Thyroid gland (tissue), 4 donors: ENCODE measurements at regions not wholly inside any gene's neighbourhood (a gene's known extent, or its start where the extent isn't known, plus 50 kb on each side); places are given as distances from the start of the nearest gene placed in this dataset.

Experiments used
- POLR2A ChIP-seq, 2 donors: fragments of 450-650 bp; IDR thresholded peaks; one replicate each; pipeline ENCODE4 v1.6.1; 2017; ENCODE audit warnings: antibody characterized with exemption in 2 of 2, mild to moderate bottlenecking in 2 of 2, moderate library complexity in 1 of 2
- TF ChIP-seq, protein P1 (sequence below), 6 experiments: fragments of 200-600 bp in 3 of 6; fragments of 450-650 bp in 3 of 6; sonication (generic) in 3 of 6; IDR thresholded peaks; one replicate each; pipeline ENCODE4 v1.5.1; 2016 to 2019; ENCODE audit warnings: antibody characterized with exemption in 6 of 6, mild to moderate bottlenecking in 2 of 6, inconsistent platforms in 1 of 6, moderate library complexity in 1 of 6

GRCh38 chr1:55420929-55421716 is 206.0 kb upstream of the USP24 start:
- TF ChIP-seq POLR2A (IDR thresholded peaks at IDR 0.05), result no peak
- TF ChIP-seq, protein P1, sequence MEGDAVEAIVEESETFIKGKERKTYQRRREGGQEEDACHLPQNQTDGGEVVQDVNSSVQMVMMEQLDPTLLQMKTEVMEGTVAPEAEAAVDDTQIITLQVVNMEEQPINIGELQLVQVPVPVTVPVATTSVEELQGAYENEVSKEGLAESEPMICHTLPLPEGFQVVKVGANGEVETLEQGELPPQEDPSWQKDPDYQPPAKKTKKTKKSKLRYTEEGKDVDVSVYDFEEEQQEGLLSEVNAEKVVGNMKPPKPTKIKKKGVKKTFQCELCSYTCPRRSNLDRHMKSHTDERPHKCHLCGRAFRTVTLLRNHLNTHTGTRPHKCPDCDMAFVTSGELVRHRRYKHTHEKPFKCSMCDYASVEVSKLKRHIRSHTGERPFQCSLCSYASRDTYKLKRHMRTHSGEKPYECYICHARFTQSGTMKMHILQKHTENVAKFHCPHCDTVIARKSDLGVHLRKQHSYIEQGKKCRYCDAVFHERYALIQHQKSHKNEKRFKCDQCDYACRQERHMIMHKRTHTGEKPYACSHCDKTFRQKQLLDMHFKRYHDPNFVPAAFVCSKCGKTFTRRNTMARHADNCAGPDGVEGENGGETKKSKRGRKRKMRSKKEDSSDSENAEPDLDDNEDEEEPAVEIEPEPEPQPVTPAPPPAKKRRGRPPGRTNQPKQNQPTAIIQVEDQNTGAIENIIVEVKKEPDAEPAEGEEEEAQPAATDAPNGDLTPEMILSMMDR (IDR thresholded peaks at IDR 0.05), result no peak
